ENCODE measurements at regions not wholly inside any gene's neighbourhood (a gene's known extent, or its start where the extent isn't known, plus 50 kb on each side); places are given as distances from the start of the nearest gene placed in this dataset.

DNA sequence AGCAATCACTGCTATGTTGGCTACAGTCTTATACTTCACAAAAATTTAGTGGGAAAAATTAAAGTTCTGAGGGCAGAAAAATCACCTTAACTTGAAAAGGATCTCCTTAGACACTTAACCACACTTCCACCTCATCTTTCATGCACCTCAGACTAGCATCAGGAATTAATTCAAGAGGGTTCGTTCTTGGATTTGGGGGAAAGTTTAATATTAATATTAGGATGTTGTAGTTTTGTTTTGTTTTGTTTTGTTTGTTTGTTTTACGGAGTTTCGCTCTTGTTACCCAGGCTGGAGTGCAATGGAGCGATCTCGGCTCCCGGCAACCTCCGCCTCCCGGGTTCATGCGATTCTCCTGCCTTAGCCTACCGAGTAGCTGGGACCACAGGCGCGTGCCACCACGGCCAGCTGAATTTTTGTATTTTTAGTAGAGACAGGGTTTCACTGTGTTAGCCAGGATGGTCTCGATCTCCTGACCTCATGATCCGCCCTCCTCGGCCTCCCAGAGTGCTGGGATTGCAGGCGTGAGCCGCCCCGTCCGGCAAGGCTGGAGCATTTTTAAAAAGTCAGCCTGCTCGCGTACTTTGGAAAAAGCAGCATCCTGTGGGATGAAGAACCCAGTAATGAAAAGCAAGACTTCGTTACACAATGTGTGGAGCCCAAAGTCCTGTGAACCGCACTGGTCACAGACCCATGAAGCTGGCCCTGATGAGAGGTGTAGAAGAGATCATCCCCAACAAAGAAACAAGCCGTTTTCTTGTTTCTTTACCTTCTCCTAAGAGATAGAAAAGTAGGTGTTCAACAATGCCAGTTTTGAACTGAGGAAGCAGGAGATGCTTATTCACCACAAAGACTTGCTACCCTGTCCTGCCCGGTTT, 194.9 kb downstream of the GPX5 start:
- H3K9ac ChIP-seq: no peak overlapping the region
- no peaks in the 10 kb centered on the region for H4K20me1 ChIP-seq (ENCODE audit: insufficient read depth)
- H3K27me3 ChIP-seq (ENCODE audit: insufficient read depth, low read depth): no peaks in the 10 kb centered on the region
- H3K4me3 ChIP-seq (IDR thresholded peaks at IDR 0.05; ENCODE audit: insufficient read depth, low read depth, low read length): no peak overlapping the region
- TF ChIP-seq, protein P1, sequence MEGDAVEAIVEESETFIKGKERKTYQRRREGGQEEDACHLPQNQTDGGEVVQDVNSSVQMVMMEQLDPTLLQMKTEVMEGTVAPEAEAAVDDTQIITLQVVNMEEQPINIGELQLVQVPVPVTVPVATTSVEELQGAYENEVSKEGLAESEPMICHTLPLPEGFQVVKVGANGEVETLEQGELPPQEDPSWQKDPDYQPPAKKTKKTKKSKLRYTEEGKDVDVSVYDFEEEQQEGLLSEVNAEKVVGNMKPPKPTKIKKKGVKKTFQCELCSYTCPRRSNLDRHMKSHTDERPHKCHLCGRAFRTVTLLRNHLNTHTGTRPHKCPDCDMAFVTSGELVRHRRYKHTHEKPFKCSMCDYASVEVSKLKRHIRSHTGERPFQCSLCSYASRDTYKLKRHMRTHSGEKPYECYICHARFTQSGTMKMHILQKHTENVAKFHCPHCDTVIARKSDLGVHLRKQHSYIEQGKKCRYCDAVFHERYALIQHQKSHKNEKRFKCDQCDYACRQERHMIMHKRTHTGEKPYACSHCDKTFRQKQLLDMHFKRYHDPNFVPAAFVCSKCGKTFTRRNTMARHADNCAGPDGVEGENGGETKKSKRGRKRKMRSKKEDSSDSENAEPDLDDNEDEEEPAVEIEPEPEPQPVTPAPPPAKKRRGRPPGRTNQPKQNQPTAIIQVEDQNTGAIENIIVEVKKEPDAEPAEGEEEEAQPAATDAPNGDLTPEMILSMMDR (conservative IDR thresholded peaks at IDR 0.05; ENCODE audit: low read depth, low read length): no peak
- no peaks in the 10 kb centered on the region for H3K36me3 ChIP-seq (ENCODE audit: insufficient read depth)
- H3K27ac ChIP-seq: no peak overlapping the region
- no peak overlapping the region for H3K4me2 ChIP-seq
- no peaks in the 10 kb centered on the region for H3K79me2 ChIP-seq (ENCODE audit: insufficient read depth, low read depth)
- no peak overlapping the region for H2AFZ ChIP-seq (ENCODE audit: low read depth)
- H3K4me1 ChIP-seq (ENCODE audit: low read depth, poor library complexity, severe bottlenecking): no peaks in the 10 kb centered on the region

DNA sequence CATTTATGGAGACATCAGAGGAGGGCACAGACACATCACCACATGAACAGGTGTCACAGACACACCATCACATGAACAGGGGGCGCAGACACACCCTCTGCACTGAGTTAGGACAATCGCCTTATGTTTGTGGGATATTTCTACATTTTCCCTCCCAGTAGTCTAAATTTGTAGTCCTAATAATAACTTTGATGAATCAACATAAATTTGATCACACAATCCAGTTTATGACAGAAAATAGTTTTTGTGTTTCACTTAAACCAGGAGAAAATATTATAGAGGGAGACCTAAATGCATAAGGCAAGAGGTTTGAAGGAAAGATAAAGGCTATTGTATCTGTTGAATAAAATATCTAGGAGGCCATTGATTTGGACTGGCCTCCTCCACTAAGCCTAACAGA, 195.7 kb downstream of the GPX5 start:
- Histone ChIP-seq H2AFZ (ENCODE audit: low read depth) (no peak overlapping the region), H3K27me3 (ENCODE audit: insufficient read depth, low read depth) (no peaks in the 10 kb centered on the region), H3K4me1 (ENCODE audit: low read depth, poor library complexity, severe bottlenecking) (no peaks in the 10 kb centered on the region), H3K79me2 (ENCODE audit: insufficient read depth, low read depth) (no peaks in the 10 kb centered on the region), H3K36me3 (ENCODE audit: insufficient read depth) (no peaks in the 10 kb centered on the region), H3K9ac (no peak overlapping the region), H3K27ac (no peak overlapping the region), H4K20me1 (ENCODE audit: insufficient read depth) (no peaks in the 10 kb centered on the region), H3K4me3 (IDR thresholded peaks at IDR 0.05; ENCODE audit: insufficient read depth, low read depth, low read length) (no peak overlapping the region), H3K4me2 (no peak overlapping the region)
- TF ChIP-seq, protein P1 (conservative IDR thresholded peaks at IDR 0.05; ENCODE audit: low read depth, low read length): no peak

DNA sequence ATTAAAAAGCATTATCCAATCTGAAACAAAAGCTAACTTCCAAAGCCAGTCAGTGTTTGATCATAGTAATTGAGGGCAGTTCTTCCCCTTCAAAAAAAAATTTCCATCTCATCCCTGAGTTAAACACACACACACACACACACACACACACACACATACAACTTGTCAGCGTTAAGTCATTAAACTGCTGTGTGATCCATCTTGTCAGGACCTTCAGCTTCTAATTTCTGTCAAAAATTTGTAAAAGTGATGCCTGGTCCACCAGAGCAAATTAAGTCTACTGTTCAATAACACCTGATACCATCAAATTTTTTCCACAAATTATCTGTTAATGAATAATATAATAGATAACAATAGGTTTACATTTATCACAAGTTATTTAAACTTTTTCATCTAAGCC, 198.7 kb downstream of the GPX5 start:
- no peak overlapping the region for H3K4me3 ChIP-seq (IDR thresholded peaks at IDR 0.05; ENCODE audit: insufficient read depth, low read depth, low read length)
- no peaks in the 10 kb centered on the region for H3K27me3 ChIP-seq (ENCODE audit: insufficient read depth, low read depth)
- no peaks in the 10 kb centered on the region for H3K79me2 ChIP-seq (ENCODE audit: insufficient read depth, low read depth)
- H3K9ac ChIP-seq: no peak overlapping the region
- H3K4me1 ChIP-seq (ENCODE audit: low read depth, poor library complexity, severe bottlenecking): peaks cover 12% of the 10 kb centered on the region
- no peak overlapping the region for H3K27ac ChIP-seq
- H3K36me3 ChIP-seq (ENCODE audit: insufficient read depth): no peaks in the 10 kb centered on the region
- no peak overlapping the region for H3K4me2 ChIP-seq
- TF ChIP-seq, protein P1 (conservative IDR thresholded peaks at IDR 0.05; ENCODE audit: low read depth, low read length): no peak
- H2AFZ ChIP-seq (ENCODE audit: low read depth): no peak overlapping the region
- H4K20me1 ChIP-seq (ENCODE audit: insufficient read depth): no peaks in the 10 kb centered on the region

DNA sequence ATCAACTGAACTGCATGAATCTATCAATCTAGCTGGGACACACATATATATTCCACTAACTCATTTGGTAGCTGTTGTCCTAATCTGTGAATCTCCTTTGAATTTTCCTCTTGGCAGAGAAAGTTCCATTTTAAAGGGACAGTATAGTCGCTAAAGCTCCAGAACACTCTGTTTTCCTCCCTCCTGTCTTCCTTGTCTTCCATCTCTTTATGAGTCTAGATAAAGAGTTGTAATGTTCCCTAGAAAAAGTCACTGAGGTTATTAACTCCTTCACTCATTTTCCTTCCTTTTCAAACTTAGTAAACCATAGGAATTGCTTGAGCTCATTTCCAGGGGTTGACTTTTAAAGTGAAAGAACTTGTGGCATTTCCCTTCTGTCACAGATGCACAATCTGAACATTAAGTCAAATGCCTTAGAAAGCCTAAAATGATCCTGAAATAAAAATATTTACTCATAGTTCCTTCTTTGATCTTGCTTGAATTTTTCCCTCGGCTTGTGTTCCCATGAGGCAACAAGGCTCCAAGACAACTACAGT, 198.4 kb downstream of the TRIM27 start:
- no peaks in the 10 kb centered on the region for H3K27me3 ChIP-seq (ENCODE audit: insufficient read depth, low read depth)
- TF ChIP-seq, protein P1 (conservative IDR thresholded peaks at IDR 0.05; ENCODE audit: low read depth, low read length): no peak
- no peak overlapping the region for H3K4me2 ChIP-seq
- no peaks in the 10 kb centered on the region for H4K20me1 ChIP-seq (ENCODE audit: insufficient read depth)
- H3K79me2 ChIP-seq (ENCODE audit: insufficient read depth, low read depth): no peaks in the 10 kb centered on the region
- no peaks in the 10 kb centered on the region for H3K36me3 ChIP-seq (ENCODE audit: insufficient read depth)
- H3K4me1 ChIP-seq (ENCODE audit: low read depth, poor library complexity, severe bottlenecking): peaks cover 12% of the 10 kb centered on the region
- no peak overlapping the region for H3K4me3 ChIP-seq (IDR thresholded peaks at IDR 0.05; ENCODE audit: insufficient read depth, low read depth, low read length)
- no peak overlapping the region for H3K27ac ChIP-seq
- no peak overlapping the region for H2AFZ ChIP-seq (ENCODE audit: low read depth)
- H3K9ac ChIP-seq: no peak overlapping the region

Data from KMS-11 (cell line).